CD14-positive monocyte (primary cell): ENCODE measurements at regions not wholly inside any gene's neighbourhood (a gene's known extent, or its start where the extent isn't known, plus 50 kb on each side); places are given as distances from the start of the nearest gene placed in this dataset.

ENCODE experiments used
- DNase-seq, 3 donors: peaks; one replicate each; pipeline ENCODE4 v3.0.0-alpha.2; 2011 to 2022
- H2AFZ ChIP-seq: 2 replicates; pipeline ENCODE4 v1.6.0; 2012; ENCODE audit warnings: mild to moderate bottlenecking, low read depth, low read length, inconsistent platforms; ENCODE audit not compliant: insufficient read depth, poor library complexity, severe bottlenecking
- H3K27ac ChIP-seq, 2 donors: 1 replicate in 1 of 2; 2 replicates in 1 of 2; pipeline ENCODE4 v1.5.1; 2012 to 2013; ENCODE audit warnings: low read length in 2 of 2, control low read depth in 1 of 2, inconsistent platforms in 1 of 2, low read depth in 1 of 2, mild to moderate bottlenecking in 1 of 2
- H3K27me3 ChIP-seq, 2 donors: one replicate each; pipeline versions ENCODE4 v1.6.0 to v1.6.1; 2011 to 2013; ENCODE audit warnings: low read length in 2 of 2; ENCODE audit not compliant: control insufficient read depth in 2 of 2, insufficient read depth in 2 of 2
- H3K36me3 ChIP-seq, 2 donors: replicated peaks in 1 of 2; 1 replicate in 1 of 2; 2 replicates in 1 of 2; pipeline versions ENCODE4 v1.5.1 to v1.6.1; 2012 to 2013; ENCODE audit warnings: low read length in 2 of 2, control low read depth in 1 of 2, inconsistent platforms in 1 of 2, mild to moderate bottlenecking in 1 of 2; ENCODE audit not compliant: insufficient read depth in 2 of 2, control insufficient read depth in 1 of 2
- H3K4me1 ChIP-seq, 2 donors: 1 replicate in 1 of 2; 2 replicates in 1 of 2; pipeline versions ENCODE4 v1.5.1 to v1.6.1; 2012 to 2013; ENCODE audit warnings: low read length in 2 of 2, control low read depth in 1 of 2, inconsistent platforms in 1 of 2, mild to moderate bottlenecking in 1 of 2, moderate library complexity in 1 of 2; ENCODE audit not compliant: insufficient read depth in 2 of 2, control insufficient read depth in 1 of 2
- H3K4me2 ChIP-seq: replicated peaks from 2 replicates; pipeline ENCODE3; 2012; ENCODE audit warnings: low read length, moderate library complexity, mild to moderate bottlenecking; ENCODE audit not compliant: poor library complexity, severe bottlenecking; ENCODE audit errors: extremely low read depth
- H3K4me3 ChIP-seq, 3 experiments: fragments of 200-600 bp in 1 of 3; sonication (generic) in 1 of 3; replicated peaks in 1 of 3; 1 replicate in 2 of 3; 2 replicates in 1 of 3; pipeline ENCODE4 v1.5.1; 2011 to 2013; ENCODE audit warnings: low read length in 3 of 3, mild to moderate bottlenecking in 3 of 3, control low read depth in 2 of 3, low read depth in 2 of 3, inconsistent platforms in 1 of 3, moderate library complexity in 1 of 3
- H3K79me2 ChIP-seq: 2 replicates; pipeline ENCODE4 v1.6.0; 2012; ENCODE audit warnings: mild to moderate bottlenecking, control low read depth, inconsistent platforms, low read length, moderate library complexity; ENCODE audit not compliant: insufficient read depth
- H3K9ac ChIP-seq: 2 replicates; pipeline ENCODE4 v1.6.0; 2017; ENCODE audit warnings: low read length, mild to moderate bottlenecking; ENCODE audit not compliant: insufficient read depth, poor library complexity, severe bottlenecking
- H3K9me3 ChIP-seq, 2 donors: replicated peaks in 1 of 2; 1 replicate in 1 of 2; 2 replicates in 1 of 2; pipeline versions ENCODE4 v1.5.1 to v1.6.1; 2012 to 2013; ENCODE audit warnings: low read length in 2 of 2, control low read depth in 1 of 2; ENCODE audit not compliant: control insufficient read depth in 1 of 2, insufficient read depth in 1 of 2
- H4K20me1 ChIP-seq: 2 replicates; pipeline ENCODE4 v1.6.0; 2012; ENCODE audit warnings: mild to moderate bottlenecking, low read length, control low read depth, moderate library complexity; ENCODE audit not compliant: insufficient read depth
- H3K27ac Mint-ChIP-seq, 7 donors: one replicate each; pipeline ENCODE4 v1.8.0; 2020; ENCODE audit warnings: mild to moderate bottlenecking in 7 of 7, mixed read lengths in 7 of 7, moderate library complexity in 6 of 7, inconsistent platforms in 2 of 7
- H3K27me3 Mint-ChIP-seq, 3 donors: one replicate each; pipeline ENCODE4 v1.8.0; 2021 to 2022; ENCODE audit warnings: low read depth in 3 of 3, mild to moderate bottlenecking in 3 of 3, mixed read lengths in 3 of 3, moderate library complexity in 3 of 3, inconsistent platforms in 1 of 3
- H3K36me3 Mint-ChIP-seq, 2 donors: one replicate each; pipeline ENCODE4 v1.8.0; 2020; ENCODE audit warnings: mixed read lengths in 2 of 2, inconsistent platforms in 1 of 2, mild to moderate bottlenecking in 1 of 2
- H3K4me1 Mint-ChIP-seq: one replicate; pipeline ENCODE4 v1.8.0; 2020; ENCODE audit warnings: mild to moderate bottlenecking, mixed read lengths
- H3K4me3 Mint-ChIP-seq, 2 donors: one replicate each; pipeline ENCODE4 v1.8.0; 2020; ENCODE audit warnings: mild to moderate bottlenecking in 2 of 2, mixed read lengths in 2 of 2, moderate library complexity in 1 of 2
- H3K9me3 Mint-ChIP-seq, 7 donors: one replicate each; pipeline ENCODE4 v1.8.0; 2020 to 2022; ENCODE audit warnings: mixed read lengths in 7 of 7, mild to moderate bottlenecking in 6 of 7, moderate library complexity in 6 of 7, inconsistent platforms in 2 of 7
- CTCF ChIP-seq: fragments of 200-600 bp; IDR thresholded peaks from one replicate; pipeline ENCODE4 v1.8.0; 2022; ENCODE audit warnings: antibody characterized with exemption, mild to moderate bottlenecking
- WGBS: methylation state at CpG from one replicate; pipeline ENCODE4 v1.1.5; 2013; ENCODE audit warnings: missing lambda C conversion rate; ENCODE audit not compliant: insufficient coverage; 5-methylcytosine and 5-hydroxymethylcytosine counted together
- intact Hi-C, 2 donors: fragments of 100-400 bp; cut with micrococcal nuclease; formaldehyde crosslinking; loops; one replicate each; pipeline versions ENCODE4 v1.15.0 to v1.15.1; 2023

GRCh38 chr12:34348064-34348463 is 325.8 kb downstream of the ALG10 start:
- 66% methylated on average over 15 of the region's 23 CpGs for WGBS
- Histone ChIP-seq H3K4me1 (no peaks in the 10 kb centered on the region), H3K27me3 (no peaks in the 10 kb centered on the region), H2AFZ (no peak overlapping the region), H3K36me3 (no peaks in the 10 kb centered on the region), H3K27ac (no peak overlapping the region), H3K79me2 (no peaks in the 10 kb centered on the region), H3K9me3 (peaks cover 96 to 100% of the 10 kb centered on the region in 2 donors), H4K20me1 (no peaks in the 10 kb centered on the region), H3K9ac (no peak overlapping the region), H3K4me3 (no peak overlapping the region), H3K4me2 (no peak overlapping the region)
- DNase-seq, result no peak
- Mint-ChIP-seq H3K9me3 (peaks cover 66 to 90% (median 67%) of the 10 kb centered on the region in 7 donors), H3K27ac (no peak overlapping the region), H3K27me3 (peaks cover 0 to 2% (median 0%) of the 10 kb centered on the region in 3 donors), H3K36me3 (no peaks in the 10 kb centered on the region), H3K4me1 (no peaks in the 10 kb centered on the region), H3K4me3 (no peak overlapping the region)
- intact Hi-C loops, result no loop called here
- TF ChIP-seq CTCF, result no peak

GRCh38 chr12:34348836-34349672 is 326.8 kb downstream of the ALG10 start:
- H2AFZ ChIP-seq, result no peak overlapping the region
- Mint-ChIP-seq H3K27ac (no peak overlapping the region), H3K27me3 (peaks cover 0 to 2% (median 0%) of the 10 kb centered on the region in 3 donors), H3K4me1 (no peaks in the 10 kb centered on the region), H3K4me3 (no peak overlapping the region), H3K9me3 (peaks cover 66 to 88% (median 69%) of the 10 kb centered on the region in 7 donors), H3K36me3 (no peaks in the 10 kb centered on the region)
- no peaks in the 10 kb centered on the region for H3K4me1 ChIP-seq
- H3K4me2 ChIP-seq, result no peak overlapping the region
- H3K79me2 ChIP-seq, result no peaks in the 10 kb centered on the region
- DNase-seq, result no peak
- WGBS, result 52% methylated on average over 27 of the region's 50 CpGs
- TF ChIP-seq CTCF, result no peak
- H3K9ac ChIP-seq, result no peak overlapping the region
- H3K4me3 ChIP-seq, result no peak overlapping the region
- no peaks in the 10 kb centered on the region for H3K36me3 ChIP-seq
- no peak overlapping the region for H3K27ac ChIP-seq
- no peaks in the 10 kb centered on the region for H4K20me1 ChIP-seq
- no peaks in the 10 kb centered on the region for H3K27me3 ChIP-seq
- intact Hi-C loops, result no loop called here
- peaks cover 96 to 100% of the 10 kb centered on the region in 2 donors for H3K9me3 ChIP-seq
